Neuronal stem cell (in vitro differentiated cells): ENCODE measurements at regions not wholly inside any gene's neighbourhood (a gene's known extent, or its start where the extent isn't known, plus 50 kb on each side); places are given as distances from the start of the nearest gene placed in this dataset.

Experiments used
- DNase-seq: peaks from one replicate; pipeline ENCODE4 v3.0.0-alpha.2; 2013; ENCODE audit warnings: low spot score
- H2AFZ ChIP-seq: one replicate; pipeline ENCODE4 v1.6.1; 2013; ENCODE audit warnings: mild to moderate bottlenecking, low read length, inconsistent platforms
- H2AK5ac ChIP-seq: 2 replicates; pipeline ENCODE4 v1.6.1; 2013; ENCODE audit warnings: low read depth, mild to moderate bottlenecking, inconsistent platforms, low read length, moderate library complexity, mixed read lengths
- H2BK120ac ChIP-seq: 2 replicates; pipeline ENCODE4 v1.6.1; 2013; ENCODE audit warnings: low read depth, mild to moderate bottlenecking, inconsistent platforms, low read length, moderate library complexity, mixed read lengths
- H2BK12ac ChIP-seq: one replicate; pipeline ENCODE4 v1.6.1; 2013; ENCODE audit warnings: low read length, inconsistent platforms
- H2BK15ac ChIP-seq: 2 replicates; pipeline ENCODE4 v1.6.1; 2013; ENCODE audit warnings: mild to moderate bottlenecking, low read length, inconsistent platforms, mixed read lengths
- H2BK5ac ChIP-seq: one replicate; pipeline ENCODE4 v1.6.1; 2013; ENCODE audit warnings: inconsistent platforms, mild to moderate bottlenecking, low read length, moderate library complexity
- H3K14ac ChIP-seq: one replicate; pipeline ENCODE4 v1.6.1; 2013; ENCODE audit warnings: low read length, inconsistent platforms
- H3K18ac ChIP-seq: 2 replicates; pipeline ENCODE4 v1.6.1; 2013; ENCODE audit warnings: low read length, inconsistent platforms
- H3K23ac ChIP-seq: 2 replicates; pipeline ENCODE4 v1.6.1; 2013; ENCODE audit warnings: low read depth, mild to moderate bottlenecking, mixed read lengths, low read length, inconsistent platforms; ENCODE audit not compliant: poor library complexity
- H3K27ac ChIP-seq: replicated peaks from 3 replicates; pipeline ENCODE4 v1.5.1; 2013; ENCODE audit warnings: low read length, inconsistent platforms
- H3K27me3 ChIP-seq, 3 experiments: 2 replicates each; pipeline ENCODE4 v1.6.1; 2013; ENCODE audit warnings: low read length in 3 of 3, mild to moderate bottlenecking in 2 of 3, inconsistent platforms in 1 of 3, low read depth in 1 of 3, mixed read lengths in 1 of 3, moderate library complexity in 1 of 3; ENCODE audit not compliant: control insufficient read depth in 3 of 3, insufficient read depth in 3 of 3
- H3K36me3 ChIP-seq, 2 donors: replicated peaks in 1 of 2; 2 replicates each; pipeline ENCODE4 v1.6.1; 2013; ENCODE audit warnings: low read length in 2 of 2; ENCODE audit not compliant: control insufficient read depth in 2 of 2, insufficient read depth in 2 of 2
- H3K4ac ChIP-seq: 2 replicates; pipeline ENCODE4 v1.6.1; 2013; ENCODE audit warnings: inconsistent platforms, mild to moderate bottlenecking, low read length, moderate library complexity
- H3K4me1 ChIP-seq, 2 donors: 1 replicate in 1 of 2; 2 replicates in 1 of 2; pipeline ENCODE4 v1.6.1; 2013; ENCODE audit warnings: low read length in 2 of 2, low read depth in 1 of 2; ENCODE audit not compliant: control insufficient read depth in 2 of 2, insufficient read depth in 1 of 2
- H3K4me2 ChIP-seq: one replicate; pipeline ENCODE4 v1.6.1; 2013; ENCODE audit warnings: mild to moderate bottlenecking, low read length, inconsistent platforms; ENCODE audit not compliant: insufficient read depth, poor library complexity, severe bottlenecking
- H3K4me3 ChIP-seq, 2 donors: 2 replicates each; pipeline ENCODE4 v1.5.1; 2013; ENCODE audit warnings: low read length in 2 of 2, mild to moderate bottlenecking in 2 of 2, inconsistent platforms in 1 of 2, moderate library complexity in 1 of 2
- H3K79me1 ChIP-seq: one replicate; pipeline ENCODE4 v1.6.1; 2013; ENCODE audit warnings: low read depth, mild to moderate bottlenecking, inconsistent platforms, low read length, moderate library complexity
- H3K9ac ChIP-seq: one replicate; pipeline ENCODE4 v1.6.1; 2013; ENCODE audit warnings: mild to moderate bottlenecking, low read depth, low read length, inconsistent platforms; ENCODE audit not compliant: poor library complexity
- H3K9me3 ChIP-seq, 2 donors: replicated peaks in 1 of 2; 2 replicates each; pipeline versions ENCODE3 to v1.6.1; 2013; ENCODE audit warnings: low read length in 2 of 2, mild to moderate bottlenecking in 2 of 2, inconsistent platforms in 1 of 2, low read depth in 1 of 2, mixed read lengths in 1 of 2, moderate library complexity in 1 of 2; ENCODE audit not compliant: control insufficient read depth in 2 of 2, insufficient read depth in 1 of 2
- H4K8ac ChIP-seq: one replicate; pipeline ENCODE4 v1.6.1; 2013; ENCODE audit warnings: low read depth, mild to moderate bottlenecking, inconsistent platforms, low read length, moderate library complexity
- H4K91ac ChIP-seq: one replicate; pipeline ENCODE4 v1.6.1; 2013; ENCODE audit warnings: low read length, low read depth, mild to moderate bottlenecking, inconsistent platforms; ENCODE audit not compliant: poor library complexity
- WGBS, 2 donors: extraction: QIAGEN DNeasy Blood & Tissue Kit; methylation state at CpG; one replicate each; pipeline ENCODE4 v1.1.7; 2013; ENCODE audit warnings: missing lambda C conversion rate in 2 of 2, mixed read lengths in 1 of 2; ENCODE audit not compliant: insufficient read length in 2 of 2, insufficient replicate concordance in 1 of 2; ENCODE audit errors: extremely low coverage in 2 of 2; 5-methylcytosine and 5-hydroxymethylcytosine counted together

GRCh38 chr12:42945927-42946326, 356.4 kb upstream of the PRICKLE1 start:
- Histone ChIP-seq H2AFZ (no peak overlapping the region), H2BK120ac (no peak overlapping the region), H4K91ac (no peak overlapping the region), H3K4me2 (no peak overlapping the region), H3K4me3 (no peak overlapping the region), H3K36me3 (no peaks in the 10 kb centered on the region), H3K27me3 (no peaks in the 10 kb centered on the region), H3K4me1 (no peaks in the 10 kb centered on the region), H3K27ac (no peak overlapping the region), H3K4ac (no peak overlapping the region), H3K79me1 (no peaks in the 10 kb centered on the region), H3K14ac (no peak overlapping the region), H3K9ac (no peak overlapping the region), H3K18ac (no peak overlapping the region), H2BK12ac (no peak overlapping the region), H2BK5ac (no peak overlapping the region), H2AK5ac (no peak overlapping the region), H4K8ac (no peak overlapping the region), H3K9me3 (peaks cover 2 to 16% of the 10 kb centered on the region in 2 donors), H3K23ac (no peak overlapping the region), H2BK15ac (no peak overlapping the region)
- no peak for DNase-seq
- no CpG with 5 or more reads among the region's 2 CpGs for WGBS, 2 donors

DNA sequence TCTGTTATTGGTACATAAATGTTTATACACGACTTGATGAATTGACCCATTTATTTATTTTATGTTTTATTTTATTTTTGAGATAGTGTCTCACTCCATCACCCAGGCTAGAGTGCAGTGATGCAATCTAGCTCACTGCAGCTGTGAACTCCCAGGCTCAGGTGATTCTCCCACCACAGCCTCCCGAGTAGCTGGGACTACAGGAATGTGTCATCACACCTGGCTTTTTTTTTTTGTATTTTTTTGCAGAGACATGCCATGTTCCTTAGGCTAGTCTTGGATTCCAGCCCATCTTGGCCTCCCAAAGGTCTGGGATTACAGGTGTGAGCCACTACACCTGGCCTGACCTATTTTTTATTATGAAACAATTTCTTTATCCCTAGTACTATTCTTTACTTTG, 355.0 kb upstream of the PRICKLE1 start:
- no CpG with 5 or more reads among the region's 2 CpGs for WGBS, 2 donors
- Histone ChIP-seq H3K9me3 (peaks cover 2 to 16% of the 10 kb centered on the region in 2 donors), H3K36me3 (no peaks in the 10 kb centered on the region), H2AK5ac (no peak overlapping the region), H2BK5ac (no peak overlapping the region), H3K14ac (no peak overlapping the region), H2BK15ac (no peak overlapping the region), H3K4me1 (no peaks in the 10 kb centered on the region), H3K23ac (no peak overlapping the region), H2AFZ (no peak overlapping the region), H3K4me2 (no peak overlapping the region), H3K18ac (no peak overlapping the region), H4K91ac (no peak overlapping the region), H3K79me1 (no peaks in the 10 kb centered on the region), H3K9ac (no peak overlapping the region), H3K4ac (no peak overlapping the region), H3K27ac (no peak overlapping the region), H2BK12ac (no peak overlapping the region), H3K27me3 (no peaks in the 10 kb centered on the region), H4K8ac (no peak overlapping the region), H2BK120ac (no peak overlapping the region), H3K4me3 (no peak overlapping the region)
- no peak for DNase-seq

- DNase-seq = no peak
- no peaks in the 10 kb centered on the region for H3K79me1 ChIP-seq
- no peak overlapping the region for H3K4me3 ChIP-seq
- no peak overlapping the region for H2BK120ac ChIP-seq
- H4K91ac ChIP-seq = no peak overlapping the region
- no peak overlapping the region for H3K27ac ChIP-seq
- no peak overlapping the region for H4K8ac ChIP-seq
- H2BK5ac ChIP-seq = no peak overlapping the region
- no peak overlapping the region for H2BK12ac ChIP-seq
- peaks cover 0 to 3% of the 10 kb centered on the region in 2 donors for H3K9me3 ChIP-seq
- H3K27me3 ChIP-seq = no peaks in the 10 kb centered on the region
- H2AFZ ChIP-seq = no peak overlapping the region
- no CpG with 5 or more reads among the region's 3 CpGs for WGBS, 2 donors
- no peak overlapping the region for H2BK15ac ChIP-seq
- no peaks in the 10 kb centered on the region for H3K4me1 ChIP-seq
- H3K9ac ChIP-seq = no peak overlapping the region
- no peak overlapping the region for H3K23ac ChIP-seq
- no peaks in the 10 kb centered on the region for H3K36me3 ChIP-seq
- no peak overlapping the region for H2AK5ac ChIP-seq
- H3K4ac ChIP-seq = no peak overlapping the region
- H3K4me2 ChIP-seq = no peak overlapping the region
- H3K14ac ChIP-seq = no peak overlapping the region
- no peak overlapping the region for H3K18ac ChIP-seq
These were observed 347.4 kb upstream of the PRICKLE1 start for GRCh38 chr12:42936991-42937390.

GRCh38 chr12:42936260-42936659, 346.7 kb upstream of the PRICKLE1 start:
- H3K18ac ChIP-seq = no peak overlapping the region
- no peak overlapping the region for H2BK15ac ChIP-seq
- no peak overlapping the region for H2AFZ ChIP-seq
- no peaks in the 10 kb centered on the region for H3K4me1 ChIP-seq
- H3K79me1 ChIP-seq = no peaks in the 10 kb centered on the region
- H3K27me3 ChIP-seq = no peaks in the 10 kb centered on the region
- no peak overlapping the region for H3K4me3 ChIP-seq
- no peaks in the 10 kb centered on the region for H3K9me3 ChIP-seq
- no peak overlapping the region for H3K4me2 ChIP-seq
- H3K27ac ChIP-seq = no peak overlapping the region
- no peak overlapping the region for H2BK120ac ChIP-seq
- H3K36me3 ChIP-seq = no peaks in the 10 kb centered on the region
- no CpG with 5 or more reads among the region's 1 CpG for WGBS, 2 donors
- no peak overlapping the region for H2BK12ac ChIP-seq
- no peak for DNase-seq
- no peak overlapping the region for H3K4ac ChIP-seq
- no peak overlapping the region for H4K91ac ChIP-seq
- H3K14ac ChIP-seq = no peak overlapping the region
- H2BK5ac ChIP-seq = no peak overlapping the region
- no peak overlapping the region for H4K8ac ChIP-seq
- no peak overlapping the region for H3K9ac ChIP-seq
- H2AK5ac ChIP-seq = no peak overlapping the region
- no peak overlapping the region for H3K23ac ChIP-seq
